H1 (cell line): ENCODE measurements at regions not wholly inside any gene's neighbourhood (a gene's known extent, or its start where the extent isn't known, plus 50 kb on each side); places are given as distances from the start of the nearest gene placed in this dataset.

Experiments
- CTCF ChIA-PET: fragments of 300-600 bp; sonication (Branson Sonifier 250); formaldehyde crosslinking; loops from one replicate; lab custom pipeline; 2021; ENCODE audit not compliant: partially characterized antibody; lab: Charles Lee
- POLR2A ChIA-PET: fragments of 300-600 bp; sonication (Branson Sonifier 250); formaldehyde crosslinking; loops from one replicate; lab custom pipeline; 2021; ENCODE audit warnings: inconsistent platforms; ENCODE audit not compliant: partially characterized antibody; lab: Charles Lee
- DNase-seq, 2 experiments: peaks; one replicate each; pipeline versions ENCODE4 v3.0.0 to v3.0.0-alpha.2; 2010 to 2022; ENCODE audit warnings: low spot score in 2 of 2, low read depth in 1 of 2, mixed read lengths in 1 of 2
- FAIRE-seq: peaks from 2 replicates; lab custom pipeline; 2011; peaks lifted over from hg19 to GRCh38; lab: Jason Lieb, UNC
- H2AFZ ChIP-seq: 2 replicates; pipeline ENCODE4 v1.8.1; 2012; ENCODE audit warnings: low read length, inconsistent platforms
- H2AK5ac ChIP-seq: 2 replicates; pipeline ENCODE4 v1.6.1; 2013; ENCODE audit warnings: low read depth, low read length
- H2BK120ac ChIP-seq: replicated peaks from 2 replicates; pipeline ENCODE3; 2013; ENCODE audit warnings: low read depth, low read length, inconsistent platforms
- H2BK12ac ChIP-seq: 2 replicates; pipeline ENCODE4 v1.6.1; 2013; ENCODE audit warnings: low read depth, low read length
- H2BK15ac ChIP-seq: 2 replicates; pipeline ENCODE4 v1.6.1; 2013; ENCODE audit warnings: low read length
- H2BK20ac ChIP-seq: 2 replicates; pipeline ENCODE4 v1.6.1; 2013; ENCODE audit warnings: low read length
- H2BK5ac ChIP-seq: 2 replicates; pipeline ENCODE4 v1.6.1; 2013; ENCODE audit warnings: low read depth, low read length
- H3K14ac ChIP-seq: 2 replicates; pipeline ENCODE4 v1.6.1; 2013; ENCODE audit warnings: inconsistent platforms; ENCODE audit not compliant: insufficient read length
- H3K18ac ChIP-seq: 2 replicates; pipeline ENCODE4 v1.6.1; 2013; ENCODE audit warnings: low read length; ENCODE audit errors: extremely low read depth
- H3K23ac ChIP-seq: 2 replicates; pipeline ENCODE4 v1.6.1; 2013; ENCODE audit warnings: inconsistent platforms; ENCODE audit not compliant: insufficient read length
- H3K23me2 ChIP-seq: 2 replicates; pipeline ENCODE4 v1.6.1; 2013; ENCODE audit warnings: low read depth, low read length
- H3K27ac ChIP-seq: 2 replicates; pipeline ENCODE4 v1.6.1; 2011; ENCODE audit warnings: low read depth, low read length, inconsistent platforms
- H3K27me3 ChIP-seq, 4 experiments: replicated peaks in 1 of 4; 1 replicate in 1 of 4; 2 replicates in 3 of 4; pipeline versions ENCODE4 v1.6.1 to v1.8.1; 2011 to 2013; ENCODE audit warnings: low read length in 3 of 4, mild to moderate bottlenecking in 3 of 4, inconsistent platforms in 2 of 4, mixed read lengths in 2 of 4, moderate library complexity in 1 of 4; ENCODE audit not compliant: control insufficient read depth in 3 of 4, insufficient read depth in 3 of 4; ENCODE audit errors: extremely low read depth in 1 of 4
- H3K36me3 ChIP-seq, 4 experiments: 2 replicates each; pipeline versions ENCODE4 v1.6.1 to v1.8.1; 2011 to 2013; ENCODE audit warnings: mild to moderate bottlenecking in 4 of 4, low read length in 3 of 4, moderate library complexity in 2 of 4, control low read depth in 1 of 4, inconsistent platforms in 1 of 4; ENCODE audit not compliant: insufficient read depth in 4 of 4, control insufficient read depth in 2 of 4
- H3K4ac ChIP-seq: replicated peaks from 2 replicates; pipeline ENCODE3; 2013; ENCODE audit warnings: low read length, low read depth, mixed read lengths, inconsistent platforms; ENCODE audit not compliant: insufficient read length
- H3K4me1 ChIP-seq, 4 experiments: replicated peaks in 1 of 4; 1 replicate in 1 of 4; 2 replicates in 3 of 4; pipeline versions ENCODE4 v1.6.1 to v1.8.1; 2011 to 2013; ENCODE audit warnings: low read length in 3 of 4, inconsistent platforms in 2 of 4, mixed read lengths in 1 of 4; ENCODE audit not compliant: insufficient read depth in 4 of 4, control insufficient read depth in 3 of 4
- H3K4me2 ChIP-seq, 2 experiments: 2 replicates each; pipeline versions ENCODE4 v1.6.1 to v1.8.1; 2011 to 2013; ENCODE audit warnings: low read depth in 2 of 2, low read length in 2 of 2, control low read depth in 1 of 2, inconsistent platforms in 1 of 2, mild to moderate bottlenecking in 1 of 2; ENCODE audit not compliant: insufficient read depth in 1 of 2
- H3K4me3 ChIP-seq, 4 experiments: fragments of 200-600, 300-600 bp in 1 of 4; sonication (generic), shearing (Covaris generic), sonication (Bioruptor Twin) in 1 of 4; 2 replicates each; pipeline versions ENCODE4 v1.5.1 to v1.8.1; 2011 to 2016; ENCODE audit warnings: low read length in 4 of 4, low read depth in 3 of 4, control low read depth in 2 of 4, inconsistent platforms in 2 of 4, mild to moderate bottlenecking in 2 of 4, mixed read lengths in 1 of 4, moderate library complexity in 1 of 4; ENCODE audit not compliant: insufficient read depth in 2 of 4; ENCODE audit errors: extremely low read depth in 1 of 4
- H3K56ac ChIP-seq: replicated peaks from 2 replicates; pipeline ENCODE3; 2013; ENCODE audit warnings: low read depth, mild to moderate bottlenecking, mixed read lengths, low read length, inconsistent platforms; ENCODE audit not compliant: insufficient read length
- H3K79me1 ChIP-seq: 2 replicates; pipeline ENCODE4 v1.6.1; 2013; ENCODE audit warnings: low read depth, low read length, control low read depth
- H3K79me2 ChIP-seq, 2 experiments: 2 replicates each; pipeline versions ENCODE4 v1.6.1 to v1.8.1; 2012 to 2013; ENCODE audit warnings: low read length in 2 of 2, mild to moderate bottlenecking in 2 of 2, inconsistent platforms in 1 of 2; ENCODE audit not compliant: insufficient read depth in 2 of 2, control insufficient read depth in 1 of 2
- H3K9ac ChIP-seq, 4 experiments: replicated peaks in 1 of 4; 1 replicate in 1 of 4; 2 replicates in 3 of 4; pipeline versions ENCODE4 v1.6.1 to v1.8.1; 2011 to 2013; ENCODE audit warnings: low read depth in 3 of 4, low read length in 3 of 4, control low read depth in 2 of 4, mild to moderate bottlenecking in 2 of 4, moderate library complexity in 2 of 4, inconsistent platforms in 1 of 4; ENCODE audit errors: extremely low read depth in 1 of 4
- H3K9me3 ChIP-seq, 2 experiments: 2 replicates each; pipeline versions ENCODE4 v1.6.1 to v1.8.1; 2012 to 2013; ENCODE audit warnings: mild to moderate bottlenecking in 2 of 2, moderate library complexity in 2 of 2, control low read depth in 1 of 2, inconsistent platforms in 1 of 2, low read depth in 1 of 2, low read length in 1 of 2, mixed read lengths in 1 of 2; ENCODE audit not compliant: insufficient read depth in 2 of 2
- H4K20me1 ChIP-seq, 2 experiments: replicated peaks in 1 of 2; 2 replicates each; pipeline versions ENCODE3 to v1.8.1; 2011 to 2013; ENCODE audit warnings: inconsistent platforms in 2 of 2, low read length in 2 of 2, mild to moderate bottlenecking in 1 of 2; ENCODE audit not compliant: insufficient read depth in 2 of 2, control insufficient read depth in 1 of 2
- H4K5ac ChIP-seq: 2 replicates; pipeline ENCODE4 v1.6.1; 2013; ENCODE audit warnings: low read length, low read depth, mixed read lengths, inconsistent platforms; ENCODE audit not compliant: insufficient read length
- H4K8ac ChIP-seq: 2 replicates; pipeline ENCODE4 v1.8.0; 2013; ENCODE audit warnings: mild to moderate bottlenecking, moderate library complexity, low read length, inconsistent platforms; ENCODE audit not compliant: insufficient read depth; ENCODE audit errors: extremely low read depth
- H4K91ac ChIP-seq: replicated peaks from 2 replicates; pipeline ENCODE3; 2013; ENCODE audit warnings: low read length, mixed read lengths, inconsistent platforms; ENCODE audit not compliant: insufficient read length
- BACH1 ChIP-seq: IDR thresholded peaks from 2 replicates; pipeline ENCODE4 v1.6.1; 2012; ENCODE audit warnings: low read length, improper control_type of control experiment
- BCL11A ChIP-seq, 2 experiments: IDR thresholded peaks; one replicate each; pipeline ENCODE4 v1.6.1; 2011; ENCODE audit warnings: low read depth in 2 of 2, low read length in 2 of 2, mild to moderate bottlenecking in 2 of 2
- BRCA1 ChIP-seq: IDR thresholded peaks from 2 replicates; pipeline ENCODE4 v1.6.1; 2012; ENCODE audit warnings: low read depth, low read length, improper control_type of control experiment
- POLR2A ChIP-seq, 2 experiments: IDR thresholded peaks; 1 replicate in 1 of 2; 2 replicates in 1 of 2; pipeline ENCODE4 v1.6.1; 2011; ENCODE audit warnings: low read depth in 2 of 2, low read length in 2 of 2, mild to moderate bottlenecking in 2 of 2; ENCODE audit errors: control extremely low read depth in 1 of 2
- SP2 ChIP-seq: IDR thresholded peaks from 2 replicates; pipeline ENCODE4 v1.6.1; 2012; ENCODE audit warnings: mild to moderate bottlenecking, low read length, inconsistent platforms
- TAF1 ChIP-seq: IDR thresholded peaks from 2 replicates; pipeline ENCODE4 v1.6.1; 2011; ENCODE audit warnings: mild to moderate bottlenecking, low read depth, low read length
- WGBS, 2 experiments: shearing (Covaris generic) in 1 of 2; methylation state at CpG; one replicate each; pipeline versions ENCODE4 v1.1.6 to v1.1.7; 2013 to 2015; ENCODE audit warnings: low lambda C conversion rate in 2 of 2, mixed read lengths in 2 of 2, inconsistent platforms in 1 of 2, low coverage in 1 of 2, missing lambda C conversion rate in 1 of 2; ENCODE audit not compliant: insufficient replicate concordance in 2 of 2, insufficient coverage in 1 of 2, insufficient read length in 1 of 2; ENCODE audit errors: extremely low coverage in 1 of 2, missing lambda C conversion rate in 1 of 2; 5-methylcytosine and 5-hydroxymethylcytosine counted together
- TF ChIP-seq, protein P1 (sequence below), 3 experiments: IDR thresholded peaks; 1 replicate in 2 of 3; 2 replicates in 1 of 3; pipeline versions ENCODE4 v1.5.1 to v1.6.1; 2011; ENCODE audit warnings: low read length in 3 of 3, mild to moderate bottlenecking in 3 of 3, inconsistent platforms in 2 of 3, low read depth in 1 of 3, moderate library complexity in 1 of 3; ENCODE audit not compliant: insufficient read depth in 1 of 3; ENCODE audit errors: control extremely low read depth in 1 of 3

GRCh38 chr14:86779416-86779815 lies 1213.6 kb downstream of the GALC start:
- no peak overlapping the region for H3K27ac ChIP-seq
- POLR2A ChIA-PET = no interaction called here
- 96% methylated on average over 1 of the region's 1 CpG; no CpG with 5 or more reads in 1 of the 2 experiments for WGBS, 2 experiments
- no peaks in the 10 kb centered on the region for H3K4me1 ChIP-seq
- H3K9me3 ChIP-seq = peaks cover 0 to 7% of the 10 kb centered on the region in 2 experiments; a peak in 2 of 4 replicates
- H2BK20ac ChIP-seq = no peak overlapping the region
- no peak overlapping the region for H3K4me3 ChIP-seq
- H3K4me2 ChIP-seq = no peak overlapping the region
- no peak overlapping the region for H4K5ac ChIP-seq
- H3K79me2 ChIP-seq = no peaks in the 10 kb centered on the region
- H3K56ac ChIP-seq = no peak overlapping the region
- H3K9ac ChIP-seq = no peak overlapping the region
- no peak overlapping the region for H2BK120ac ChIP-seq
- H3K23ac ChIP-seq = no peak overlapping the region
- no peak overlapping the region for H2BK5ac ChIP-seq
- no peaks in the 10 kb centered on the region for H4K20me1 ChIP-seq
- H3K79me1 ChIP-seq = no peaks in the 10 kb centered on the region
- H3K27me3 ChIP-seq = no peaks in the 10 kb centered on the region
- no peak overlapping the region for H4K91ac ChIP-seq
- no peak overlapping the region for H3K14ac ChIP-seq
- no peak overlapping the region for H2AFZ ChIP-seq
- no peak overlapping the region for H4K8ac ChIP-seq
- TF ChIP-seq POLR2A (IDR thresholded peaks at IDR 0.05; ENCODE audit: control extremely low read depth in 1 of 2, low read depth in 2 of 2, low read length in 2 of 2) = no peak
- no peak for TF ChIP-seq TAF1
- no peak for TF ChIP-seq SP2
- TF ChIP-seq, protein P1, sequence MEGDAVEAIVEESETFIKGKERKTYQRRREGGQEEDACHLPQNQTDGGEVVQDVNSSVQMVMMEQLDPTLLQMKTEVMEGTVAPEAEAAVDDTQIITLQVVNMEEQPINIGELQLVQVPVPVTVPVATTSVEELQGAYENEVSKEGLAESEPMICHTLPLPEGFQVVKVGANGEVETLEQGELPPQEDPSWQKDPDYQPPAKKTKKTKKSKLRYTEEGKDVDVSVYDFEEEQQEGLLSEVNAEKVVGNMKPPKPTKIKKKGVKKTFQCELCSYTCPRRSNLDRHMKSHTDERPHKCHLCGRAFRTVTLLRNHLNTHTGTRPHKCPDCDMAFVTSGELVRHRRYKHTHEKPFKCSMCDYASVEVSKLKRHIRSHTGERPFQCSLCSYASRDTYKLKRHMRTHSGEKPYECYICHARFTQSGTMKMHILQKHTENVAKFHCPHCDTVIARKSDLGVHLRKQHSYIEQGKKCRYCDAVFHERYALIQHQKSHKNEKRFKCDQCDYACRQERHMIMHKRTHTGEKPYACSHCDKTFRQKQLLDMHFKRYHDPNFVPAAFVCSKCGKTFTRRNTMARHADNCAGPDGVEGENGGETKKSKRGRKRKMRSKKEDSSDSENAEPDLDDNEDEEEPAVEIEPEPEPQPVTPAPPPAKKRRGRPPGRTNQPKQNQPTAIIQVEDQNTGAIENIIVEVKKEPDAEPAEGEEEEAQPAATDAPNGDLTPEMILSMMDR (IDR thresholded peaks at IDR 0.05; ENCODE audit: control extremely low read depth in 1 of 3, insufficient read depth in 1 of 3, low read depth in 1 of 3, low read length in 3 of 3) = no peak
- TF ChIP-seq BACH1 = no peak
- no peak for TF ChIP-seq BCL11A (IDR thresholded peaks at IDR 0.05; ENCODE audit: low read depth in 2 of 2, low read length in 2 of 2)
- no peak for TF ChIP-seq BRCA1
- no peak overlapping the region for H3K18ac ChIP-seq
- no peaks in the 10 kb centered on the region for H3K23me2 ChIP-seq
- FAIRE-seq (no peak), DNase-seq (no peak)
- no peak overlapping the region for H3K4ac ChIP-seq
- no peak overlapping the region for H2BK15ac ChIP-seq
- H2BK12ac ChIP-seq = no peak overlapping the region
- H3K36me3 ChIP-seq = no peaks in the 10 kb centered on the region
- H2AK5ac ChIP-seq = no peak overlapping the region
- CTCF ChIA-PET = no interaction called here
